Cardiac muscle cell (in vitro differentiated cells and primary cell): ENCODE measurements at regions not wholly inside any gene's neighbourhood (a gene's known extent, or its start where the extent isn't known, plus 50 kb on each side); places are given as distances from the start of the nearest gene placed in this dataset.
A peak's percentile ranks its signal among the peaks of the same experiment; 100 is the strongest.

ENCODE experiments used
- DNase-seq, 2 donors: peaks; one replicate each; pipeline versions ENCODE4 v3.0.0 to v3.0.0-alpha.2; 2010 to 2017; ENCODE audit warnings: low read depth in 1 of 2, low spot score in 1 of 2
- H3K27ac ChIP-seq: fragments of 200-600 bp; sonication (generic); 2 replicates; pipeline ENCODE4 v1.5.1; 2016
- H3K27me3 ChIP-seq: fragments of 200-600 bp; sonication (generic); 2 replicates; pipeline ENCODE4 v1.6.0; 2016; ENCODE audit warnings: control low read depth
- H3K36me3 ChIP-seq: fragments of 200-600 bp; sonication (generic); 2 replicates; pipeline ENCODE4 v1.5.1; 2016; ENCODE audit warnings: control low read depth
- H3K4me1 ChIP-seq: fragments of 200-600 bp; sonication (generic); 2 replicates; pipeline ENCODE4 v1.8.1; 2017; ENCODE audit warnings: low read depth, mild to moderate bottlenecking, mixed run types
- H3K4me3 ChIP-seq: fragments of 200-600 bp; sonication (generic); 2 replicates; pipeline ENCODE4 v1.5.1; 2016; ENCODE audit warnings: mild to moderate bottlenecking
- H3K9me3 ChIP-seq: fragments of 200-600 bp; sonication (generic); 2 replicates; pipeline ENCODE4 v1.5.1; 2017; ENCODE audit warnings: low read depth, mild to moderate bottlenecking, control low read depth
- TF ChIP-seq, protein P1 (sequence below): IDR thresholded peaks from 2 replicates; pipeline ENCODE4 v1.5.1; 2012; ENCODE audit warnings: low read depth, mild to moderate bottlenecking, low read length

DNA sequence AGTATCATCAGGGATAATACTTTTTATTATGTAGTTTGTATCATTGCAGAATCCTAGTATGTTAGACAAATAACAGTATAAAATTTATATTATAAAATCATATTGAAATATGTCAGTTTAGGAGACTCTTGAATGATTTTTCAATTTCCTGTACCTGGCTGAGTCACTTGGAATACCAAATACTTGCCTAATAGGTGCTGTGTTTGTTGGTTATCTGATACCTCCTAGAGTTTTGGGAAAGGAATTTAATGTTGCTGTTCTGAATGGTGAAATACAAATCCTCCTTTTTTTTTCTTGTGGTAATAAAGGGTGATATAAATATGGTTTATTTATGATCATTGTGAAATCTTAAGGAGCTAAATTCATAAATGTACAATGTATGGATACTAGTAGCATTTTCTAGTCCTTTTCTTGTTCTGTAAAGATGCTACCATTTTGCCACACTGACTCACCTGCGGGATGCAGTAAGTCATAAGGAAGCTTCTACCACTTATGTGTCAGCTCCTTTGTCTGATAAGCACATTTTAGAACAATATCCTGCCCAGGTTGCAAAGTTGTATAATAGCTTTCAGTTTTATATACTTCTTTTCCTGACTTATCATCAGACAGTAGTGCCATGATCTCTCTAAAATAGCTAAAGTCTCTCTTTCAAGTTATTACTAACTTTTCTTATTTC, 465.5 kb downstream of the XIRP2 start:
- TF ChIP-seq, protein P1, sequence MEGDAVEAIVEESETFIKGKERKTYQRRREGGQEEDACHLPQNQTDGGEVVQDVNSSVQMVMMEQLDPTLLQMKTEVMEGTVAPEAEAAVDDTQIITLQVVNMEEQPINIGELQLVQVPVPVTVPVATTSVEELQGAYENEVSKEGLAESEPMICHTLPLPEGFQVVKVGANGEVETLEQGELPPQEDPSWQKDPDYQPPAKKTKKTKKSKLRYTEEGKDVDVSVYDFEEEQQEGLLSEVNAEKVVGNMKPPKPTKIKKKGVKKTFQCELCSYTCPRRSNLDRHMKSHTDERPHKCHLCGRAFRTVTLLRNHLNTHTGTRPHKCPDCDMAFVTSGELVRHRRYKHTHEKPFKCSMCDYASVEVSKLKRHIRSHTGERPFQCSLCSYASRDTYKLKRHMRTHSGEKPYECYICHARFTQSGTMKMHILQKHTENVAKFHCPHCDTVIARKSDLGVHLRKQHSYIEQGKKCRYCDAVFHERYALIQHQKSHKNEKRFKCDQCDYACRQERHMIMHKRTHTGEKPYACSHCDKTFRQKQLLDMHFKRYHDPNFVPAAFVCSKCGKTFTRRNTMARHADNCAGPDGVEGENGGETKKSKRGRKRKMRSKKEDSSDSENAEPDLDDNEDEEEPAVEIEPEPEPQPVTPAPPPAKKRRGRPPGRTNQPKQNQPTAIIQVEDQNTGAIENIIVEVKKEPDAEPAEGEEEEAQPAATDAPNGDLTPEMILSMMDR: no peak
- Histone ChIP-seq H3K36me3 (no peaks in the 10 kb centered on the region), H3K27ac (no peak overlapping the region), H3K27me3 (no peaks in the 10 kb centered on the region), H3K9me3 (no peaks in the 10 kb centered on the region), H3K4me1 (no peaks in the 10 kb centered on the region), H3K4me3 (no peak overlapping the region)
- no peak for DNase-seq

DNA sequence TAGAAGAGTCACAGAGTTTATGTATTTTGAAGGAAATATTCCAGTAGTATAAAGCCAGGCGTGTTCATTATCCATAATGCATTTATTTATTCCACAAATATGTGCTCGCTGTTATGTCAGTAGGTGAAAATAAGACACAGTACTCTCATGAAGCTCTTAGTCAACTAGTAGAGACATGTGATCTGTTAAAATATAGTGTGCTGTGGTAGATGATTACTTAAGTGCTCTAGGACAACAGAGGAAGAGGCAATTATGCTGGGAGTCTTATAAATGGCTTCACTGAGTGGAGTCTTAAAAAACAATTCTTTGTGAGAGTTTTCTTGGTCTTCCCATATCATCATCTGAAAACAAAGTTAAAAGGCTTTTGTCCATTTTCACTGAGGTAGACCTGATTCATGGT, 457.3 kb downstream of the XIRP2 start:
- Histone ChIP-seq H3K36me3 (no peaks in the 10 kb centered on the region), H3K4me1 (peaks cover 14% of the 10 kb centered on the region), H3K27me3 (no peaks in the 10 kb centered on the region), H3K4me3 (no peak overlapping the region), H3K9me3 (no peaks in the 10 kb centered on the region), H3K27ac (no peak overlapping the region)
- TF ChIP-seq, protein P1: no peak
- DNase-seq: no peak

- no peaks in the 10 kb centered on the region for H3K27me3 ChIP-seq
- H3K9me3 ChIP-seq: no peaks in the 10 kb centered on the region
- H3K4me1 ChIP-seq: peaks cover 14% of the 10 kb centered on the region
- H3K4me3 ChIP-seq: no peak overlapping the region
- H3K27ac ChIP-seq: no peak overlapping the region
- TF ChIP-seq, protein P1: peak; percentile 22
- peak; percentile 14 to 40 for DNase-seq
- H3K36me3 ChIP-seq: no peaks in the 10 kb centered on the region
Observed at GRCh38 chr2:167342769-167343168, 454.5 kb downstream of the XIRP2 start.

DNA sequence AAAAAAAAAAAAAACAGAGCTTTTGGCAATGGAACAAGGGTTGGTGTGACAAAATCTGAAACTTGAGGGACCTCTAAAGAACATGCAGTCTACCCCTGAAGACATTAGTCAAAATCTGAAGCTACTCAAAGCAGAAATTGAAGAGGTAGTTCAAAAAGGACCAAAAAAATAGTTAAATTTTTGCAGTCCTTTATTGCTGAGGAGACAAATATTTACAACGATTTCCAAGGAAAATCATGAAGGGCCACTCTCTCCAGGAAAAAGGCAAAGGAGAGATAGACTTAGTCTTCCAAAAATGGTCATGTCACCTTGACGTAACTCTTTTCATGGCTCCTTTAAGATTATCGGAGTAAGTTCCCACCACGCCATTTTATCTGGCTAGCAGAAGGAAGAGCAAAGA, 452.0 kb downstream of the XIRP2 start:
- Histone ChIP-seq H3K4me1 (peaks cover 8% of the 10 kb centered on the region), H3K4me3 (no peak overlapping the region), H3K27me3 (no peaks in the 10 kb centered on the region), H3K9me3 (no peaks in the 10 kb centered on the region), H3K36me3 (no peaks in the 10 kb centered on the region), H3K27ac (no peak overlapping the region)
- TF ChIP-seq, protein P1: no peak
- no peak for DNase-seq

GRCh38 chr2:167336213-167336612, 447.9 kb downstream of the XIRP2 start:
- TF ChIP-seq, protein P1: no peak
- no peak overlapping the region for H3K27ac ChIP-seq
- no peaks in the 10 kb centered on the region for H3K9me3 ChIP-seq
- H3K4me1 ChIP-seq: peaks cover 34% of the 10 kb centered on the region
- H3K36me3 ChIP-seq: no peaks in the 10 kb centered on the region
- DNase-seq: no peak
- H3K4me3 ChIP-seq: no peak overlapping the region
- H3K27me3 ChIP-seq: no peaks in the 10 kb centered on the region

DNA sequence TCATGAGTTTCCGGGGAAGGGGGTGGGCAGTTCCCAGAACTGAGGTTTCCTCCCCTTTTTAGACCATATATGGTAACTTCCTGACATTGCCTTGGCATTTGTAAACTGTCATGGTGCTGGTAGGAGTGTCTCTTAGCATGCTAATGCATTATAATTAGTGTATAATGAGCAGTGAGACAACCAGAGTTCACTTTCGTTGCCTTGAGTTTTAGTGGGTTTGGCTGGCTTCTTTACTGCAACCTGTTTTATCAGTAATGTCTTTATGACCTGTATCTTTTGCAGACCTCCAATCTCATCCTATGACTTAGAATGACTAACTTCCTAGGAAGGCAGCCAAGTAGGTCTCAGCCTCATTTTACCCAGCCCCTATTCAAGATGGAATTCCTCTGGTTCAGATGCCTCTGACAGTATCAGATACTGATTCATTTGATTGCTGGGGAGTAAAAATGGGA, 447.3 kb downstream of the XIRP2 start:
- Histone ChIP-seq H3K4me3 (no peak overlapping the region), H3K27me3 (no peaks in the 10 kb centered on the region), H3K27ac (no peak overlapping the region), H3K4me1 (peaks cover 35% of the 10 kb centered on the region), H3K9me3 (no peaks in the 10 kb centered on the region), H3K36me3 (no peaks in the 10 kb centered on the region)
- peak in 1 of 2 donors; percentile 6 for DNase-seq
- TF ChIP-seq, protein P1: no peak
